ENCODE measurements at regions not wholly inside any gene's neighbourhood (a gene's known extent, or its start where the extent isn't known, plus 50 kb on each side); places are given as distances from the start of the nearest gene placed in this dataset.
"Not testable (repeated sequence)": the region's sequence is repeated elsewhere in the genome, so short reads cannot be mapped to it uniquely, and the experiment has no call there.

- H3K4me1 ChIP-seq (ENCODE audit: control insufficient read depth in 2 of 2, insufficient read depth in 2 of 2, low read length in 2 of 2); H4K20me1 ChIP-seq (ENCODE audit: control insufficient read depth, insufficient read depth, low read length, poor library complexity, severe bottlenecking); H3K4me1 Mint-ChIP-seq; H3K27ac Mint-ChIP-seq; POLR2A ChIA-PET; H3K27me3 ChIP-seq (replicated peaks in 1 of 4; ENCODE audit: control extremely low read depth in 1 of 4, control insufficient read depth in 3 of 4, insufficient read depth in 4 of 4, low read length in 3 of 4); H3K79me2 ChIP-seq (ENCODE audit: control insufficient read depth, insufficient read depth, low read length); H3K4me3 ChIP-seq (ENCODE audit: control extremely low read depth in 1 of 5, extremely low read depth in 1 of 5, insufficient read depth in 1 of 5, low read depth in 2 of 5, low read length in 4 of 5); H3K4me2 ChIP-seq (replicated peaks; ENCODE audit: low read depth, low read length, poor library complexity, severe bottlenecking); H3K27ac ChIP-seq (ENCODE audit: low read length in 2 of 2); H3K9me3 ChIP-seq (ENCODE audit: control extremely low read depth in 1 of 3, control insufficient read depth in 2 of 3, insufficient read depth in 1 of 3, low read length in 2 of 3); CTCF ChIA-PET; H3K36me3 ChIP-seq (replicated peaks in 1 of 2; ENCODE audit: control extremely low read depth in 1 of 2, control insufficient read depth in 1 of 2, extremely low read depth in 1 of 2, insufficient read depth in 2 of 2, low read length in 1 of 2); H3K9ac ChIP-seq (ENCODE audit: low read length); H2AFZ ChIP-seq (ENCODE audit: insufficient read depth, low read depth, low read length, poor library complexity, severe bottlenecking); H3K27me3 Mint-ChIP-seq; H3K9me3 Mint-ChIP-seq (ENCODE audit: insufficient read depth); H3K4me3 Mint-ChIP-seq; DNase-seq; intact Hi-C loops (cut with micrococcal nuclease); ATAC-seq (ENCODE audit: low read depth): not testable (repeated sequence)
- WGBS (ENCODE audit: insufficient coverage) = 94% methylated on average over 3 of the region's 9 CpGs
Measured at GRCh38 chr2:111287646-111288568, 167.2 kb downstream of the BCL2L11 start.

GRCh38 chr2:111290370-111290769 is 169.7 kb downstream of the BCL2L11 start:
- H3K27me3 ChIP-seq (replicated peaks in 1 of 4; ENCODE audit: control extremely low read depth in 1 of 4, control insufficient read depth in 3 of 4, insufficient read depth in 4 of 4, low read length in 3 of 4); DNase-seq; H3K4me3 Mint-ChIP-seq; H3K9me3 Mint-ChIP-seq (ENCODE audit: insufficient read depth); POLR2A ChIA-PET; intact Hi-C loops (cut with micrococcal nuclease); CTCF ChIA-PET; H3K27me3 Mint-ChIP-seq; H3K4me2 ChIP-seq (replicated peaks; ENCODE audit: low read depth, low read length, poor library complexity, severe bottlenecking); H3K27ac ChIP-seq (ENCODE audit: low read length in 2 of 2); H3K4me1 ChIP-seq (ENCODE audit: control insufficient read depth in 2 of 2, insufficient read depth in 2 of 2, low read length in 2 of 2); H3K4me1 Mint-ChIP-seq; H2AFZ ChIP-seq (ENCODE audit: insufficient read depth, low read depth, low read length, poor library complexity, severe bottlenecking); H3K36me3 ChIP-seq (replicated peaks in 1 of 2; ENCODE audit: control extremely low read depth in 1 of 2, control insufficient read depth in 1 of 2, extremely low read depth in 1 of 2, insufficient read depth in 2 of 2, low read length in 1 of 2); H3K9me3 ChIP-seq (ENCODE audit: control extremely low read depth in 1 of 3, control insufficient read depth in 2 of 3, insufficient read depth in 1 of 3, low read length in 2 of 3); ATAC-seq (ENCODE audit: low read depth); H3K27ac Mint-ChIP-seq; H3K4me3 ChIP-seq (ENCODE audit: control extremely low read depth in 1 of 5, extremely low read depth in 1 of 5, insufficient read depth in 1 of 5, low read depth in 2 of 5, low read length in 4 of 5); H3K79me2 ChIP-seq (ENCODE audit: control insufficient read depth, insufficient read depth, low read length); H4K20me1 ChIP-seq (ENCODE audit: control insufficient read depth, insufficient read depth, low read length, poor library complexity, severe bottlenecking); H3K9ac ChIP-seq (ENCODE audit: low read length): not testable (repeated sequence)
- WGBS (ENCODE audit: insufficient coverage) = no CpG with 5 or more reads among the region's 11 CpGs

DNA sequence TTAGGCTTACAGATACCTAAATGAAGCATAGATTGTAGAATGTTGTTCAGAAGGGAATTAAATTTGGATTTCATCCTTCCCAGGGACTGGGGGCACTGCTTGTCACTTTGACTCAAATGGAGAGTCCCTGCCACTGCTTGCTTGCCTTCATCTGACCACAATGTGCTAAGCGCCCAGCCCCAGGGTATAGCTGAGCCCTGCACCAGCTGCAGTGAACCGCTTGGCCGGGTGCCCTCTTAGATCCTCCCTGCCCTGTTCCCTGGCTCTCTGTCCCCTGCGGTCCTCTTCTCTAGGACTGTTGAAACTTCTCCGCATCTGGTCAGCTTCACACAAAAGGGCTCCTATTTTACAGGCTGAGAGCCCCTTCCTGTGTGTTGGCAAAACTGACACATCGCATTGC is 170.9 kb downstream of the BCL2L11 start:
- H3K27me3 Mint-ChIP-seq; H3K4me3 ChIP-seq (ENCODE audit: control extremely low read depth in 1 of 5, extremely low read depth in 1 of 5, insufficient read depth in 1 of 5, low read depth in 2 of 5, low read length in 4 of 5); H2AFZ ChIP-seq (ENCODE audit: insufficient read depth, low read depth, low read length, poor library complexity, severe bottlenecking); ATAC-seq (ENCODE audit: low read depth); H3K4me1 ChIP-seq (ENCODE audit: control insufficient read depth in 2 of 2, insufficient read depth in 2 of 2, low read length in 2 of 2); H3K9me3 ChIP-seq (ENCODE audit: control extremely low read depth in 1 of 3, control insufficient read depth in 2 of 3, insufficient read depth in 1 of 3, low read length in 2 of 3); H3K4me2 ChIP-seq (replicated peaks; ENCODE audit: low read depth, low read length, poor library complexity, severe bottlenecking); H4K20me1 ChIP-seq (ENCODE audit: control insufficient read depth, insufficient read depth, low read length, poor library complexity, severe bottlenecking); H3K9me3 Mint-ChIP-seq (ENCODE audit: insufficient read depth); H3K4me3 Mint-ChIP-seq; H3K4me1 Mint-ChIP-seq; H3K27me3 ChIP-seq (replicated peaks in 1 of 4; ENCODE audit: control extremely low read depth in 1 of 4, control insufficient read depth in 3 of 4, insufficient read depth in 4 of 4, low read length in 3 of 4); POLR2A ChIA-PET; DNase-seq; H3K9ac ChIP-seq (ENCODE audit: low read length); H3K27ac ChIP-seq (ENCODE audit: low read length in 2 of 2); H3K36me3 ChIP-seq (replicated peaks in 1 of 2; ENCODE audit: control extremely low read depth in 1 of 2, control insufficient read depth in 1 of 2, extremely low read depth in 1 of 2, insufficient read depth in 2 of 2, low read length in 1 of 2); CTCF ChIA-PET; intact Hi-C loops (cut with micrococcal nuclease); H3K27ac Mint-ChIP-seq; H3K79me2 ChIP-seq (ENCODE audit: control insufficient read depth, insufficient read depth, low read length): not testable (repeated sequence)
- no CpG with 5 or more reads among the region's 6 CpGs for WGBS (ENCODE audit: insufficient coverage)

DNA sequence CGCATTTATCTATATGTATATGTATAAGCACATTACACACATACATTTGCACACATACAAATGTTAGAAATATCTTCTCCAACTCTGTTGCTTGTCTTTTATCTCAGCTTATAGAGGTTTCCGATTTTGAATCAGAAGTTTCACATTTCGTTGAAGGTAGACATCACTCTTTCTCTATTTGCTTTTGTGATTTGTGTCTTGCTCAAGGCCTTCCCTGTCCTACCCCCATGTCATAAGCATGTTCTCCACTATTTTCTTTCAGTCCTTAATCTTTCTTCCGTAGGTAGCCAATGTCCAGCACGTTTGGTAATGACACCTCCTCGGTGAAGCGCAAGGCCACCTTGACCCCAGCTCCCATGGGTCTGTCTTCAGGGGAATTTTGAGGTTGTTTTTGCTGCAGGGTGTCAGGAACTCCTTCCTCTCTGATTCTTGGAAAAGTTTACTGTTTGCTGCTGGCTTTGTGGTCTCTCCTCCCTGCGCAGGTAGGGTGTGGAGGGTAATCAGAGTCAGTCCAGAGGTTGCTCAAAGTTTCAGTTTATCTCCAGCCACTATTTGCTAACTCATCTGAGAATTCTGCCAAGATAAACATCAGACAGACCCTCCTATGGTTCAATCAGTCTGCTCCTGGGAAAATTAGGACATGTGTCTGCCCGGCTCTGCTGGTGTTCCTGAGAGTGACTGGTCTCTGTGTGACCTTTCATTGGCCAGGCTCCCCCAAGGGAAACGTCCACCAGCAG is 171.7 kb downstream of the BCL2L11 start:
- H3K4me2 ChIP-seq (replicated peaks; ENCODE audit: low read depth, low read length, poor library complexity, severe bottlenecking); H3K4me1 Mint-ChIP-seq; H4K20me1 ChIP-seq (ENCODE audit: control insufficient read depth, insufficient read depth, low read length, poor library complexity, severe bottlenecking); DNase-seq; intact Hi-C loops (cut with micrococcal nuclease); H3K9me3 ChIP-seq (ENCODE audit: control extremely low read depth in 1 of 3, control insufficient read depth in 2 of 3, insufficient read depth in 1 of 3, low read length in 2 of 3); H3K27ac ChIP-seq (ENCODE audit: low read length in 2 of 2); H3K27me3 ChIP-seq (replicated peaks in 1 of 4; ENCODE audit: control extremely low read depth in 1 of 4, control insufficient read depth in 3 of 4, insufficient read depth in 4 of 4, low read length in 3 of 4); H3K79me2 ChIP-seq (ENCODE audit: control insufficient read depth, insufficient read depth, low read length); H3K9me3 Mint-ChIP-seq (ENCODE audit: insufficient read depth); H2AFZ ChIP-seq (ENCODE audit: insufficient read depth, low read depth, low read length, poor library complexity, severe bottlenecking); CTCF ChIA-PET; H3K36me3 ChIP-seq (replicated peaks in 1 of 2; ENCODE audit: control extremely low read depth in 1 of 2, control insufficient read depth in 1 of 2, extremely low read depth in 1 of 2, insufficient read depth in 2 of 2, low read length in 1 of 2); H3K27ac Mint-ChIP-seq; H3K4me3 ChIP-seq (ENCODE audit: control extremely low read depth in 1 of 5, extremely low read depth in 1 of 5, insufficient read depth in 1 of 5, low read depth in 2 of 5, low read length in 4 of 5); H3K9ac ChIP-seq (ENCODE audit: low read length); H3K27me3 Mint-ChIP-seq; ATAC-seq (ENCODE audit: low read depth); H3K4me1 ChIP-seq (ENCODE audit: control insufficient read depth in 2 of 2, insufficient read depth in 2 of 2, low read length in 2 of 2); POLR2A ChIA-PET; H3K4me3 Mint-ChIP-seq: not testable (repeated sequence)
- WGBS (ENCODE audit: insufficient coverage) = no CpG with 5 or more reads among the region's 10 CpGs
